ENCODE measurements at regions not wholly inside any gene's neighbourhood (a gene's known extent, or its start where the extent isn't known, plus 50 kb on each side); places are given as distances from the start of the nearest gene placed in this dataset.
"Not testable (repeated sequence)": the region's sequence is repeated elsewhere in the genome, so short reads cannot be mapped to it uniquely, and the experiment has no call there.

DNA sequence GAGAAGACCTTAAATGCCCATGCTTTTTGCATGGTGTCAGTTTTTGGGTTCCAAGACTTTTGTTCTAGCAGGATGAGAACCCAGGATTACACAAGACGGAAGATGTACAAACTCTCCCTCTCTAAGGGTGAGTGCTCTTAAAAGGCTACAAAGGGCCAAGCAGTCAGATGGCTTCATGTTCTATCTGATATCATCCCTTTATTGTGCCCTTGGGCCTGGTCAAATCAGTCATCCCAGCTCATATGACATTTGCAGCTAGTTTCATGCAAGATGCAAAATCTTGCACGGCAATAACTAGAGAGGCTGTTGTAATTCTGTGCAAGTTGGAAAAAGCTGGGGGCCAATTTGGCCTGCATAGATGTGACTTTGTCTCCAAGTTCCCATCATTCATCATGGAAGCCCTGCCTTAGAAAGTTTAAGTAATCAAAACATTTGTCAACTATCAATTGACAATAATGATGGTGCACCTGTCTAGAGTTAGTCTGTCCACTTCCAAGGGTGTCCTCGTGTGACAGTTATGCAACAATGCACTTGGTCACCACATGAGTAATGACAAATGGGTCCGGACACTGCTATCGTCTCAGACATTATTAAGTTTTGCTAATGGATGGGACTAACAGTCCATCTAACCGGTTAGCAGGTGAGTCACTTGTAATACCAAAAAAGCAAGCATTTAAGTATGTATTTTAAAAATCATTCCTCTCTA, 58.6 kb upstream of the ZFHX3 start:
- no peaks in the 10 kb centered on the region for H3K36me3 Mint-ChIP-seq (ENCODE audit: insufficient read depth)
- H3K9me3 Mint-ChIP-seq (ENCODE audit: low read depth): no peaks in the 10 kb centered on the region
- no peak for DNase-seq (ENCODE audit: low spot score, unreplicated experiment)
- no peak overlapping the region for H3K4me3 Mint-ChIP-seq (ENCODE audit: low read depth)
- no peak overlapping the region for H3K27ac Mint-ChIP-seq
- H3K27me3 Mint-ChIP-seq: no peaks in the 10 kb centered on the region
- no peaks in the 10 kb centered on the region for H3K4me1 Mint-ChIP-seq (ENCODE audit: low read depth)
- TF ChIP-seq, protein P1, sequence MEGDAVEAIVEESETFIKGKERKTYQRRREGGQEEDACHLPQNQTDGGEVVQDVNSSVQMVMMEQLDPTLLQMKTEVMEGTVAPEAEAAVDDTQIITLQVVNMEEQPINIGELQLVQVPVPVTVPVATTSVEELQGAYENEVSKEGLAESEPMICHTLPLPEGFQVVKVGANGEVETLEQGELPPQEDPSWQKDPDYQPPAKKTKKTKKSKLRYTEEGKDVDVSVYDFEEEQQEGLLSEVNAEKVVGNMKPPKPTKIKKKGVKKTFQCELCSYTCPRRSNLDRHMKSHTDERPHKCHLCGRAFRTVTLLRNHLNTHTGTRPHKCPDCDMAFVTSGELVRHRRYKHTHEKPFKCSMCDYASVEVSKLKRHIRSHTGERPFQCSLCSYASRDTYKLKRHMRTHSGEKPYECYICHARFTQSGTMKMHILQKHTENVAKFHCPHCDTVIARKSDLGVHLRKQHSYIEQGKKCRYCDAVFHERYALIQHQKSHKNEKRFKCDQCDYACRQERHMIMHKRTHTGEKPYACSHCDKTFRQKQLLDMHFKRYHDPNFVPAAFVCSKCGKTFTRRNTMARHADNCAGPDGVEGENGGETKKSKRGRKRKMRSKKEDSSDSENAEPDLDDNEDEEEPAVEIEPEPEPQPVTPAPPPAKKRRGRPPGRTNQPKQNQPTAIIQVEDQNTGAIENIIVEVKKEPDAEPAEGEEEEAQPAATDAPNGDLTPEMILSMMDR (IDR thresholded peaks at IDR 0.05; ENCODE audit: unreplicated experiment): no peak

DNA sequence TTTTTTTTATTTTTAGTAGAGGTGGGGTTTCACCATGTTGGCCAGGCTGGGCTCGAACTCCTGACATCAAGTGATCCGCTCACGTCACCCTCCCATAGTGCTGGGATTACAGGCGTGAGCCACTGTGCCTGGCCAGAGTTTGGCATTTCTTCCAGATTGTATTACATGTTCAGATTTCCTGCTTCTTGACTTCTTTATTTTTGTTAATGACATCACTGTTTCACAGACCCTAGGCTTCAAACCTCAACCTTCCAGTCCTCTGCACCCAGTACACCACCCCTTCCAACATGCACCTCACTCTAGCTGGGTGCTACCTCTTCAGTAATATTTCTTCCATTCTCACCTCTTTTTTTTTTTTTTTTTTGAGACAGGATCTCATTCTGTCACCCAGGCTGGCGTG, 53.6 kb upstream of the ZFHX3 start:
- Mint-ChIP-seq H3K27ac (no peak overlapping the region), H3K36me3 (ENCODE audit: insufficient read depth) (no peaks in the 10 kb centered on the region), H3K4me1 (ENCODE audit: low read depth) (no peaks in the 10 kb centered on the region), H3K9me3 (ENCODE audit: low read depth) (no peaks in the 10 kb centered on the region), H3K27me3 (peaks cover 8% of the 10 kb centered on the region), H3K4me3 (ENCODE audit: low read depth) (no peak overlapping the region)
- TF ChIP-seq, protein P1 (IDR thresholded peaks at IDR 0.05; ENCODE audit: unreplicated experiment): no peak
- DNase-seq (ENCODE audit: low spot score, unreplicated experiment): no peak

DNA sequence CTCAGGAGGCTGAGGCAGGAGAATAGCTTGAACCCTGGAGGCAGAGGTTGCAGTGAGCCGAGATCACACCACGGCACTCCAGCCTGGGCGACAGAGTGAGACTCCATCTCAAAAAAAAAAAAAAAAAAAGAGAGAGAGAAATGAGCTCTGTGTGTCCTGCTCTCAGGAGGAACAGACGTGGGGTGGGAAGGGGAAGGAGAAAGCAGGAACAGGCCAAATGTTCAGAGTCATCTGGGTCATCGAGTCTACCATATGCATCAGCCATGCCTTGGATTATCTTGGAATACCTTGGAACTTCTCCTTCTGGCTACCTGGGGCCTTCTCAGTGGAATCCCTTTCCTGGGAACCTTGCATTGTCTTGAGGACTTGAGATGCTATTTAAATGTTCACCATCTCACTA, 51.7 kb upstream of the ZFHX3 start:
- H3K27ac Mint-ChIP-seq; H3K4me1 Mint-ChIP-seq (ENCODE audit: low read depth); H3K36me3 Mint-ChIP-seq (ENCODE audit: insufficient read depth); H3K9me3 Mint-ChIP-seq (ENCODE audit: low read depth); H3K4me3 Mint-ChIP-seq (ENCODE audit: low read depth); DNase-seq (ENCODE audit: low spot score, unreplicated experiment): not testable (repeated sequence)
- peaks cover 11% of the 10 kb centered on the region for H3K27me3 Mint-ChIP-seq
